Panc1 (cell line): ENCODE measurements at regions not wholly inside any gene's neighbourhood (a gene's known extent, or its start where the extent isn't known, plus 50 kb on each side); places are given as distances from the start of the nearest gene placed in this dataset.

Source experiments
- ATAC-seq: fragments of 200-7000 bp; cut with Tn5 transposase; 2 replicates; pipeline ENCODE4 v1.9.1; 2020; ENCODE audit warnings: mild to moderate bottlenecking, moderate library complexity
- BruUV-seq: library from RNA; stranded (reverse); fragments of 400-500 nt; replicated peaks from 2 replicates; lab custom pipeline; 2021; lab: Mats Ljungman, UMichigan
- CTCF ChIA-PET: fragments of 300-600 bp; sonication (Branson Sonifier 250); formaldehyde crosslinking; loops from one replicate; lab custom pipeline; 2022; ENCODE audit warnings: antibody characterized with exemption; lab: Charles Lee
- POLR2A ChIA-PET: fragments of 300-600 bp; sonication (Branson Sonifier 250); formaldehyde crosslinking; loops from one replicate; lab custom pipeline; 2022; ENCODE audit warnings: antibody characterized with exemption; lab: Charles Lee
- DNase-seq: peaks from one replicate; pipeline ENCODE4 v3.0.0-alpha.2; 2010; ENCODE audit warnings: low read depth, low spot score
- H3K27ac ChIP-seq: 2 replicates; pipeline ENCODE4 v1.5.1; 2011; ENCODE audit warnings: mild to moderate bottlenecking, low read length, inconsistent platforms
- H3K27me3 ChIP-seq: fragments of 200-500 bp; sonication (Bioruptor generic); 2 replicates; pipeline ENCODE4 v1.6.0; 2014; ENCODE audit warnings: low read length, inconsistent platforms; ENCODE audit not compliant: control insufficient read depth, insufficient read depth
- H3K36me3 ChIP-seq: fragments of 200-500 bp; sonication (Bioruptor generic); 2 replicates; pipeline ENCODE4 v1.5.1; 2014; ENCODE audit warnings: inconsistent platforms, mild to moderate bottlenecking, low read length, moderate library complexity; ENCODE audit not compliant: control insufficient read depth, insufficient read depth
- H3K4me1 ChIP-seq: 2 replicates; pipeline ENCODE4 v1.5.1; 2011; ENCODE audit warnings: inconsistent platforms, mild to moderate bottlenecking, low read length, moderate library complexity; ENCODE audit not compliant: control insufficient read depth, insufficient read depth
- H3K4me3 ChIP-seq, 2 experiments: 2 replicates each; pipeline ENCODE4 v1.5.1; 2011 to 2012; ENCODE audit warnings: low read depth in 2 of 2, low read length in 2 of 2, mild to moderate bottlenecking in 2 of 2, inconsistent platforms in 1 of 2, moderate library complexity in 1 of 2
- H3K9me3 ChIP-seq: fragments of 200-500 bp; sonication (Bioruptor generic); 2 replicates; pipeline ENCODE4 v1.5.1; 2014; ENCODE audit warnings: low read depth, mild to moderate bottlenecking, inconsistent platforms, low read length, moderate library complexity; ENCODE audit not compliant: control insufficient read depth, insufficient read depth
- POLR2AphosphoS5 ChIP-seq: IDR thresholded peaks from 2 replicates; pipeline ENCODE4 v1.6.1; 2012; ENCODE audit warnings: mild to moderate bottlenecking, low read depth, low read length, moderate library complexity
- SIN3A ChIP-seq: IDR thresholded peaks from 2 replicates; pipeline ENCODE4 v1.6.1; 2012; ENCODE audit warnings: low read depth, mild to moderate bottlenecking, low read length, moderate library complexity, borderline replicate concordance; ENCODE audit not compliant: insufficient read depth
- TCF7L2 ChIP-seq: IDR thresholded peaks from 2 replicates; pipeline ENCODE4 v1.6.1; 2011; ENCODE audit warnings: mild to moderate bottlenecking, low read depth, low read length, inconsistent platforms
- in situ Hi-C: cut with HindIII; loops from 2 replicates; pipeline ENCODE4 v1.10.0; 2016; ENCODE audit warnings: low sequenced_read_pairs, low pct_unique_long_range_greater_than_20kb
- intact Hi-C: fragments of 100-400 bp; cut with micrococcal nuclease; formaldehyde crosslinking; loops from one replicate; pipeline ENCODE4 v1.10.0; 2022; ENCODE audit not compliant: unreplicated experiment
- TF ChIP-seq, protein P1 (sequence below), 2 experiments: IDR thresholded peaks; 2 replicates each; pipeline ENCODE4 v1.6.1; 2011 to 2012; ENCODE audit warnings: low read depth in 2 of 2, control low read depth in 1 of 2, low read length in 1 of 2, mild to moderate bottlenecking in 1 of 2, moderate library complexity in 1 of 2; ENCODE audit not compliant: insufficient read depth in 1 of 2
- TF ChIP-seq, protein P2 (sequence below): fragments of 450-650 bp; IDR thresholded peaks from 2 replicates; pipeline ENCODE4 v1.5.1; 2017; ENCODE audit warnings: mild to moderate bottlenecking

- DNase-seq (no peak), ATAC-seq (no peak)
- no peak overlapping the region for H3K27ac ChIP-seq
- POLR2A ChIA-PET = no interaction called here
- no peaks in the 10 kb centered on the region for H3K36me3 ChIP-seq
- in situ Hi-C loops (no loop called here), intact Hi-C loops (no loop called here)
- H3K4me3 ChIP-seq = no peak overlapping the region
- no peaks in the 10 kb centered on the region for H3K9me3 ChIP-seq
- TF ChIP-seq TCF7L2 = no peak
- H3K27me3 ChIP-seq = no peaks in the 10 kb centered on the region
- CTCF ChIA-PET = no interaction called here
- no peaks in the 10 kb centered on the region for H3K4me1 ChIP-seq
- no TSS peak for BruUV-seq
Measured at GRCh38 chr1:5125208-5125607, 470.8 kb downstream of the AJAP1 start.

DNA sequence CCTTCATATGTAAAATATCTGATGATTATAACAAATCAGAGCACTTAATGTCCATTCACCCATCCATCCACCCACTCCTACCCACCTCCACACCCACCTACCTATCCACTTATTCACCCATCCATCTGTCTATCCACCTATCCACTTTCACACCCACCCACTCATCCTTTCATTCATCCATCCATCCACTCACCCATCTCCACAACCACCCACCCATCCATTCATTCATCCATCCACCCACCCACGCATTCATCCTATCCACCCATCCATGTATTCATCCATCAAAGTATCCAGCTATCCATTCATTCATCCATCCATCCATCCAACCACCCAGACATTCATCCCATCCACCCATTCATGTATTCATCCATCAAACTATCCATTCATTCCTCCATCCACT lies 466.1 kb downstream of the AJAP1 start:
- TF ChIP-seq, protein P1, sequence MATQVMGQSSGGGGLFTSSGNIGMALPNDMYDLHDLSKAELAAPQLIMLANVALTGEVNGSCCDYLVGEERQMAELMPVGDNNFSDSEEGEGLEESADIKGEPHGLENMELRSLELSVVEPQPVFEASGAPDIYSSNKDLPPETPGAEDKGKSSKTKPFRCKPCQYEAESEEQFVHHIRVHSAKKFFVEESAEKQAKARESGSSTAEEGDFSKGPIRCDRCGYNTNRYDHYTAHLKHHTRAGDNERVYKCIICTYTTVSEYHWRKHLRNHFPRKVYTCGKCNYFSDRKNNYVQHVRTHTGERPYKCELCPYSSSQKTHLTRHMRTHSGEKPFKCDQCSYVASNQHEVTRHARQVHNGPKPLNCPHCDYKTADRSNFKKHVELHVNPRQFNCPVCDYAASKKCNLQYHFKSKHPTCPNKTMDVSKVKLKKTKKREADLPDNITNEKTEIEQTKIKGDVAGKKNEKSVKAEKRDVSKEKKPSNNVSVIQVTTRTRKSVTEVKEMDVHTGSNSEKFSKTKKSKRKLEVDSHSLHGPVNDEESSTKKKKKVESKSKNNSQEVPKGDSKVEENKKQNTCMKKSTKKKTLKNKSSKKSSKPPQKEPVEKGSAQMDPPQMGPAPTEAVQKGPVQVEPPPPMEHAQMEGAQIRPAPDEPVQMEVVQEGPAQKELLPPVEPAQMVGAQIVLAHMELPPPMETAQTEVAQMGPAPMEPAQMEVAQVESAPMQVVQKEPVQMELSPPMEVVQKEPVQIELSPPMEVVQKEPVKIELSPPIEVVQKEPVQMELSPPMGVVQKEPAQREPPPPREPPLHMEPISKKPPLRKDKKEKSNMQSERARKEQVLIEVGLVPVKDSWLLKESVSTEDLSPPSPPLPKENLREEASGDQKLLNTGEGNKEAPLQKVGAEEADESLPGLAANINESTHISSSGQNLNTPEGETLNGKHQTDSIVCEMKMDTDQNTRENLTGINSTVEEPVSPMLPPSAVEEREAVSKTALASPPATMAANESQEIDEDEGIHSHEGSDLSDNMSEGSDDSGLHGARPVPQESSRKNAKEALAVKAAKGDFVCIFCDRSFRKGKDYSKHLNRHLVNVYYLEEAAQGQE (IDR thresholded peaks at IDR 0.05; ENCODE audit: insufficient read depth in 1 of 2, low read depth in 2 of 2, low read length in 1 of 2) = no peak
- TF ChIP-seq SIN3A = no peak
- TF ChIP-seq POLR2AphosphoS5 = no peak
- TF ChIP-seq TCF7L2 = no peak
- TF ChIP-seq, protein P2, sequence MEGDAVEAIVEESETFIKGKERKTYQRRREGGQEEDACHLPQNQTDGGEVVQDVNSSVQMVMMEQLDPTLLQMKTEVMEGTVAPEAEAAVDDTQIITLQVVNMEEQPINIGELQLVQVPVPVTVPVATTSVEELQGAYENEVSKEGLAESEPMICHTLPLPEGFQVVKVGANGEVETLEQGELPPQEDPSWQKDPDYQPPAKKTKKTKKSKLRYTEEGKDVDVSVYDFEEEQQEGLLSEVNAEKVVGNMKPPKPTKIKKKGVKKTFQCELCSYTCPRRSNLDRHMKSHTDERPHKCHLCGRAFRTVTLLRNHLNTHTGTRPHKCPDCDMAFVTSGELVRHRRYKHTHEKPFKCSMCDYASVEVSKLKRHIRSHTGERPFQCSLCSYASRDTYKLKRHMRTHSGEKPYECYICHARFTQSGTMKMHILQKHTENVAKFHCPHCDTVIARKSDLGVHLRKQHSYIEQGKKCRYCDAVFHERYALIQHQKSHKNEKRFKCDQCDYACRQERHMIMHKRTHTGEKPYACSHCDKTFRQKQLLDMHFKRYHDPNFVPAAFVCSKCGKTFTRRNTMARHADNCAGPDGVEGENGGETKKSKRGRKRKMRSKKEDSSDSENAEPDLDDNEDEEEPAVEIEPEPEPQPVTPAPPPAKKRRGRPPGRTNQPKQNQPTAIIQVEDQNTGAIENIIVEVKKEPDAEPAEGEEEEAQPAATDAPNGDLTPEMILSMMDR = no peak
- intact Hi-C loops (no loop called here), in situ Hi-C loops (no loop called here)
- ChIA-PET POLR2A (no interaction called here), CTCF (no interaction called here)
- Histone ChIP-seq H3K4me1 (no peaks in the 10 kb centered on the region), H3K9me3 (no peaks in the 10 kb centered on the region), H3K27me3 (no peaks in the 10 kb centered on the region), H3K27ac (no peak overlapping the region), H3K36me3 (no peaks in the 10 kb centered on the region), H3K4me3 (no peak overlapping the region)
- DNase-seq = no peak
- ATAC-seq = no peak
- no TSS peak for BruUV-seq

DNA sequence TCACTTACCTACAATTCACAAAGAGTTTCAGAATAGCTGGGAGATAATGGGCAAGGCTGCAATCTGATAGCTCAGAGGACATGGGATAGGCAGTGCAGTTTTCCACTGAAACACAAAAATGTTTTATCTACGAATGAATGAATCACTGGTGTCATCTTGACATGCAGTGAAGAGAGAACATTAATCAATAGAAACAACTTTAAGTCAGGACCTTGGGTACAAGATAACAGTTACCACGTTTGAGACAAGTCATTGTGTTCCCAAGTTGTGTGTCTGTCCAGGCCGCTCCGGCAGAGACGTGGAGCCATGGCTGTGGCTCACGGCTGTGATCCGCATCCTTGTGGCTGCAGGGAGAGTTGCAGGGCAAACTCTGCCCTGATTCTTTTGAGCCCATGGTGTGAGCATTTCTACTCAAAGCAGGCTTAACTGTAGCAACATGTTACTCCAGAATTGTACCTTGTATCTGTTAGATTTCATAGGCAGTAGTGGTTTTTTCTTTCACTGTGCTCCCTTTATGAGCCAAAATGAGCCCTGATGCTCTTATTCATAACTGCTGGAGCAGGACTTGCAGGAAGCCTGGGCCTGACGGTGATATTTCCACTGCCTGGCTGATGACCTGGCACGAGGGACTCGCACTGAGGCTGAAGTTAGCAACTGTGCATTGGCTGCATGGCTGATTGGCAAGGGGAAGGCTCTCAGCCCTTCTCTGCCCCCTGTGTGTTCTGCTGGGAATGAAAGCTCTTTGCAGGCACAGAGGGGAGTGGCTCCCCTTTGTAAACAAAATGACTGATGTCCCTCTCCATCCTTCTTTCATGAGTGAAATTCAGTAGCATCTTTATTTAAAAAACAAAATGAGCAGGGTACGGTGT lies 465.2 kb downstream of the AJAP1 start:
- CTCF ChIA-PET = no interaction called here

More for the DNA sequence above, 465.2 kb downstream of the AJAP1 start:
- TF ChIP-seq, protein P1 (IDR thresholded peaks at IDR 0.05; ENCODE audit: insufficient read depth in 1 of 2, low read depth in 2 of 2, low read length in 1 of 2) = no peak
- TF ChIP-seq TCF7L2 (no peak), SIN3A (no peak), POLR2AphosphoS5 (no peak)
- TF ChIP-seq, protein P2 = no peak
- Histone ChIP-seq H3K4me1 (no peaks in the 10 kb centered on the region), H3K27me3 (no peaks in the 10 kb centered on the region), H3K4me3 (no peak overlapping the region), H3K27ac (no peak overlapping the region), H3K9me3 (no peaks in the 10 kb centered on the region), H3K36me3 (no peaks in the 10 kb centered on the region)
- intact Hi-C loops (no loop called here), in situ Hi-C loops (no loop called here)
- BruUV-seq = no TSS peak
- DNase-seq = no peak
- POLR2A ChIA-PET = no interaction called here
- ATAC-seq = no peak
